Gastroesophageal sphincter (tissue), 4 donors: ENCODE measurements at regions not wholly inside any gene's neighbourhood (a gene's known extent, or its start where the extent isn't known, plus 50 kb on each side); places are given as distances from the start of the nearest gene placed in this dataset.
"Not testable (repeated sequence)": the region's sequence is repeated elsewhere in the genome, so short reads cannot be mapped to it uniquely, and the experiment has no call there.

Experiments
- ATAC-seq: fragments of 150-250 bp; one replicate; pipeline ENCODE4 v1.9.1; 2016; ENCODE audit warnings: mild to moderate bottlenecking, moderate library complexity
- H3K27ac ChIP-seq, 4 donors: fragments of 200-600 bp; sonication (generic) in 3 of 4; 1 replicate in 3 of 4; 2 replicates in 1 of 4; pipeline ENCODE4 v1.5.1; 2016 to 2019
- H3K27me3 ChIP-seq: fragments of 200-600 bp; sonication (generic); one replicate; pipeline ENCODE4 v1.5.1; 2019
- H3K36me3 ChIP-seq, 2 donors: fragments of 200-600 bp; sonication (generic); one replicate each; pipeline ENCODE4 v1.5.1; 2019; ENCODE audit warnings: control low read depth in 1 of 2
- H3K4me1 ChIP-seq, 3 donors: fragments of 200-600 bp; sonication (generic); 1 replicate in 2 of 3; 2 replicates in 1 of 3; pipeline ENCODE4 v1.5.1; 2016 to 2019; ENCODE audit warnings: control low read depth in 2 of 3
- H3K4me3 ChIP-seq, 2 donors: fragments of 200-600 bp; sonication (generic); one replicate each; pipeline ENCODE4 v1.5.1; 2019; ENCODE audit warnings: mild to moderate bottlenecking in 1 of 2, moderate library complexity in 1 of 2
- H3K9me3 ChIP-seq, 3 donors: fragments of 200-600 bp; sonication (generic); one replicate each; pipeline ENCODE4 v1.5.1; 2017 to 2019; ENCODE audit warnings: control low read depth in 2 of 3
- EP300 ChIP-seq: sonication (generic); formaldehyde crosslinking; IDR thresholded peaks from one replicate; pipeline ENCODE4 v1.6.1; 2017; ENCODE audit warnings: antibody characterized with exemption, mild to moderate bottlenecking
- POLR2A ChIP-seq, 2 donors: fragments of 450-650 bp; IDR thresholded peaks; one replicate each; pipeline ENCODE4 v1.6.1; 2017; ENCODE audit warnings: antibody characterized with exemption in 2 of 2, mild to moderate bottlenecking in 2 of 2, moderate library complexity in 1 of 2
- POLR2AphosphoS5 ChIP-seq: sonication (generic); formaldehyde crosslinking; IDR thresholded peaks from one replicate; pipeline ENCODE4 v1.6.1; 2017; ENCODE audit warnings: antibody characterized with exemption
- WGBS, 2 donors: methylation state at CpG; one replicate each; pipeline ENCODE4 v1.1.5; 2018; ENCODE audit warnings: low coverage in 1 of 2; 5-methylcytosine and 5-hydroxymethylcytosine counted together
- TF ChIP-seq, protein P1 (sequence below), 4 experiments: fragments of 200-600 bp in 2 of 4; fragments of 450-650 bp in 2 of 4; sonication (generic) in 1 of 4; IDR thresholded peaks; one replicate each; pipeline ENCODE4 v1.5.1; 2017 to 2019; ENCODE audit warnings: antibody characterized with exemption in 4 of 4, mild to moderate bottlenecking in 2 of 4, moderate library complexity in 2 of 4

DNA sequence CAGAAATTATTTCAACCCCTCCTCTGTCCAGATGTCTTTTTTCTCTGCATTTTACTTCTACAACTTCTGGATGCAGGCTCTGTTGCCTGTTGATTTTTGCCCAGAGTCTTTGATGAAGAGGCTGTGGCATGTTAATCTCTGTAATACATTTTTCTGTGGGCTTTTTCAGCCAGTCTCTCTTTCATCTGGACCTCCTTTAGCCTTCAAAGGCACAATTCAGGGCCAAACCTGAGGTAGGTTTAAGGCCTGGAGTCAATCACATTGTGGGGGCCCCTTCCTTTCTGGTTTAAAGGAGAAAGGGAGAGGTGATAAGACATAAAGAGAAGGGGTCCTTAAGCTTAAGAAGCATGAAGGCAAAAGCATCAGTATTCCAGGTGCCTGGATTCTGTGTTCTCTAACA is 553.7 kb downstream of the FLRT2 start:
- no peak overlapping the region for H3K27ac ChIP-seq

DNA sequence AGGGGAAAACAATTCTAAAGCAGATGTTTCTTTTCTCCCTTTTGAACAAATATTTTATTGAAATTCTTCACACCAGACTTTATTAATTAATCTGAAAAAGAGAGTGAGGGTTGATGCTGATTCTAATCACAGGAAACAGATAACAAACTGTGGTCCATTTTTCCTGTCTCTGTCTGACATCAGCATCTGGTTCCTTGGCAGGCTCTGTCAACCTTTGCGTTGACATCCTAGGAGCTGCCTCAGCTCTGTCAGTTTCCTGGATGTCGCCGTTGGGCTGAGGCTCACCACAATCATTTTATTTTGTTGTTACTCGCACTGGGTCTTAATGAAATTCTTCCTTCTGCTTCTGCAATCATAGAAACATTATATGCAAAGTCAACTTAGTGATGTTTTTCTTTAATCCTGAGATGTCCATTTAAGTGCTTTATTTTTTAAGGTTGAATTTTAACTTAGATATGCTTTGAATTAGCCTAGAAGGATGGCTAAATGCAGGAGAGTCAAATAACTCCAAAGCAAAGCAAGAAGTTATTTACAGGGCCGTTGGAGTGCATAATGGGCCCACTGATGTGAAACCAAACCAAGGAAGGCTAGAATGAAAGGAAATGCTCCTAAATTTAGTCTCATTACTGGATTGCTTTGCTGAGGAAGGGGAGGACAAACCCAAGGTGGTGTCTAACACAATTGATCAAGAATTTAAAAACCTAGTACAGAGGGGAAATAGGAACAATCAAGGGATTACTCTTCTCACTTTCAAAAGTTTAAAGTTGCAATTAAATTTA is 542.4 kb downstream of the FLRT2 start:
- H3K27me3 ChIP-seq, result no peaks in the 10 kb centered on the region
- no peak overlapping the region for H3K4me3 ChIP-seq
- ATAC-seq, result no peak
- 28 to 29% methylated on average over 5 of the region's 5 CpGs for WGBS, 2 donors
- H3K27ac ChIP-seq, result no peak overlapping the region
- TF ChIP-seq, protein P1, sequence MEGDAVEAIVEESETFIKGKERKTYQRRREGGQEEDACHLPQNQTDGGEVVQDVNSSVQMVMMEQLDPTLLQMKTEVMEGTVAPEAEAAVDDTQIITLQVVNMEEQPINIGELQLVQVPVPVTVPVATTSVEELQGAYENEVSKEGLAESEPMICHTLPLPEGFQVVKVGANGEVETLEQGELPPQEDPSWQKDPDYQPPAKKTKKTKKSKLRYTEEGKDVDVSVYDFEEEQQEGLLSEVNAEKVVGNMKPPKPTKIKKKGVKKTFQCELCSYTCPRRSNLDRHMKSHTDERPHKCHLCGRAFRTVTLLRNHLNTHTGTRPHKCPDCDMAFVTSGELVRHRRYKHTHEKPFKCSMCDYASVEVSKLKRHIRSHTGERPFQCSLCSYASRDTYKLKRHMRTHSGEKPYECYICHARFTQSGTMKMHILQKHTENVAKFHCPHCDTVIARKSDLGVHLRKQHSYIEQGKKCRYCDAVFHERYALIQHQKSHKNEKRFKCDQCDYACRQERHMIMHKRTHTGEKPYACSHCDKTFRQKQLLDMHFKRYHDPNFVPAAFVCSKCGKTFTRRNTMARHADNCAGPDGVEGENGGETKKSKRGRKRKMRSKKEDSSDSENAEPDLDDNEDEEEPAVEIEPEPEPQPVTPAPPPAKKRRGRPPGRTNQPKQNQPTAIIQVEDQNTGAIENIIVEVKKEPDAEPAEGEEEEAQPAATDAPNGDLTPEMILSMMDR (IDR thresholded peaks at IDR 0.05), result no peak
- TF ChIP-seq POLR2AphosphoS5 (no peak), EP300 (no peak), POLR2A (IDR thresholded peaks at IDR 0.05) (no peak)
- no peaks in the 10 kb centered on the region for H3K4me1 ChIP-seq
- H3K36me3 ChIP-seq, result no peaks in the 10 kb centered on the region
- no peaks in the 10 kb centered on the region for H3K9me3 ChIP-seq

More for the DNA sequence above, 553.7 kb downstream of the FLRT2 start:
- Histone ChIP-seq H3K36me3 (no peaks in the 10 kb centered on the region), H3K4me3 (no peak overlapping the region), H3K4me1 (no peaks in the 10 kb centered on the region), H3K27me3 (no peaks in the 10 kb centered on the region), H3K9me3 (no peaks in the 10 kb centered on the region)
- ATAC-seq, result no peak
- no peak for TF ChIP-seq POLR2AphosphoS5
- TF ChIP-seq, protein P1 (IDR thresholded peaks at IDR 0.05), result no peak

DNA sequence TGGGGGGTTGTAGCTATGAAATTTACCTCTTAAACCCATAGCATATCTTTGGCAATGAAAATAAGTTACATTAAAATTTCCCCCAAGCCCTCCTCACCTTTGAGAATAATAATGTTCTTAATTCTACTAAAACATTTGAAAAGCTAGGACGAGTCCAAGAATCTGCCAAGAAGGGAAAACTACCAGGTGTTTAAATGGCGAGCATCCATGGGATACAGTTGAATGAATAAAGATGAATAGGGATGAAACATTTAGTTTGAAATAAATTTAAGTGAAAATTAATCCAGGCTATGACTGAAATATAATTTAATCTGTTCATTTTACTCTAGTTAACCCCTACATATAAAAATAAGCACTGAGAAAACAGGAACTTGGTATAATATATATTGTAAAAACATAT is 536.7 kb downstream of the FLRT2 start:
- no peak overlapping the region for H3K27ac ChIP-seq
- no peak for ATAC-seq
- no peak overlapping the region for H3K4me3 ChIP-seq
- H3K9me3 ChIP-seq, result no peaks in the 10 kb centered on the region
- H3K36me3 ChIP-seq, result no peaks in the 10 kb centered on the region
- H3K27me3 ChIP-seq, result no peaks in the 10 kb centered on the region
- WGBS, 2 donors, result 43 to 45% methylated on average over 2 of the region's 2 CpGs
- TF ChIP-seq POLR2AphosphoS5 (no peak), POLR2A (IDR thresholded peaks at IDR 0.05) (no peak), EP300 (no peak)
- TF ChIP-seq, protein P1 (IDR thresholded peaks at IDR 0.05), result no peak
- no peaks in the 10 kb centered on the region for H3K4me1 ChIP-seq

DNA sequence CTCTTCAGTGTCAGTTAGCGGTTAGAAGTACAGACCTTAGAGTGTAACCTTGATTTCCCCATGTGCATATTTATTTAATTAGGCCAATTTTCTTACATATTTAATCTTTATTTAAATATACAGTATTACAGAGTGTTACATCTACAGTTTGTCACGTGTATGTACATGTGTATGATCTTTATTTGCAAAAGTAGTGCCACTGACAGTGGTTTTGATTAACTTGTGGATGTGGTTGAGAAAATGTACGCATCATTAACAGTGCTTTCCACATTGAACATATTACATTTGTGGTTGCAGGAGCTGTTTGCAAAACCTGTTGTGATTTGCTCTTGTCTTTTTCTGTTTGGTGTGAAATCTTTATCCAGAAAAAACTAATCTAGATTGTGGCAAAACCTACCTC is 535.5 kb downstream of the FLRT2 start:
- no peak overlapping the region for H3K27ac ChIP-seq

DNA sequence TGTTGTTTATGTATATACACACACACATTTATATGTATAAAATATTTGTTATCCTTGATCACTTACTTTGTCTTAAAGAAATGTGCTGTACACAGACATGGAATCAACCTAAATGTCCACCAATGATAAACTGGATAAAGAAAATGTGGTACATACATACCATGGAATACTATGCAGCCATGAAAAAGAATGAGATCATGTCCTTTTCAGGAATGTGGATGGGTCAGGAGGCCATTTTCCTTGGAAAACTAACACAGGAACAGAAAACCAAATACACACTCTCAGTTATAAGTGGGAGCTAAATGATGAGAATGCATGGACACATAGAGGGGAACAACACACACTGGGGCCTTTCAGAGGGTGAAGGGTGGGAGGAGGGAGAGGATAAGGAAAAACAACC is 534.7 kb downstream of the FLRT2 start:
- not testable (repeated sequence) for ATAC-seq

More for the DNA sequence above, 535.5 kb downstream of the FLRT2 start:
- WGBS, 2 donors, result 81 to 85% methylated on average over 3 of the region's 3 CpGs
- Histone ChIP-seq H3K4me1 (no peaks in the 10 kb centered on the region), H3K9me3 (no peaks in the 10 kb centered on the region), H3K36me3 (no peaks in the 10 kb centered on the region), H3K4me3 (no peak overlapping the region), H3K27me3 (no peaks in the 10 kb centered on the region)
- TF ChIP-seq POLR2AphosphoS5, result no peak
- TF ChIP-seq POLR2A (IDR thresholded peaks at IDR 0.05), result no peak
- TF ChIP-seq EP300, result no peak
- TF ChIP-seq, protein P1 (IDR thresholded peaks at IDR 0.05), result no peak
- no peak for ATAC-seq

More for the DNA sequence above, 534.7 kb downstream of the FLRT2 start:
- not testable (repeated sequence) for H3K4me3 ChIP-seq, H3K9me3 ChIP-seq, H3K27me3 ChIP-seq, H3K4me1 ChIP-seq, H3K27ac ChIP-seq, H3K36me3 ChIP-seq
